AG10803 (cell line): ENCODE measurements at regions not wholly inside any gene's neighbourhood (a gene's known extent, or its start where the extent isn't known, plus 50 kb on each side); places are given as distances from the start of the nearest gene placed in this dataset.

Experiments used
- DNase-seq: peaks from one replicate; pipeline ENCODE4 v3.0.0; 2010; ENCODE audit warnings: low read depth
- H3K4me3 ChIP-seq: 2 replicates; pipeline ENCODE4 v1.5.1; 2011; ENCODE audit warnings: mild to moderate bottlenecking, low read length, control low read depth
- CTCF ChIP-seq: conservative IDR thresholded peaks from 2 replicates; pipeline ENCODE4 v1.5.1; 2011; ENCODE audit warnings: mild to moderate bottlenecking, low read length, control low read depth, inconsistent platforms

GRCh38 chr5:33059081-33059480 is 348.0 kb downstream of the NPR3 start:
- no peak overlapping the region for H3K4me3 ChIP-seq
- no peak for DNase-seq

DNA sequence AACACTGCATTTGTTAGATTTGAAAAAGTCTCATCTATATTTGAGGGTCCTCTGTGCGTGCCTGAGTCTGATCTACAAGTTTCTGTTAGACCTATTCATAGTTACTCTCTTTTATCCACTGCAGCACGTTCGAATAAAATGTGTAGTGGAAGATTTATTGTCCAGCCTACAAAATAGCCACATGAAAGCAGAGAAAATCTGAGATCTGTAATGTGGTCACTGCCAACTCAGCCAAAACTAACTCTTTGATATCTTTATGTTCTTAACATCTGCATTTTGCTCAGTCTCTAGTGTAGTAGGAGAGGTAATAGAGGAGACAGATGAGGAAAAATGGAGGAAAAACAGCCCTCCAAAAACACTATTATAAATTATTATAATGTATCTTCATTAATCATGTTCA is 354.0 kb downstream of the NPR3 start:
- H3K4me3 ChIP-seq: no peak overlapping the region
- no peak for TF ChIP-seq CTCF
- no peak for DNase-seq

More at GRCh38 chr5:33059081-33059480, 348.0 kb downstream of the NPR3 start:
- TF ChIP-seq CTCF: no peak

DNA sequence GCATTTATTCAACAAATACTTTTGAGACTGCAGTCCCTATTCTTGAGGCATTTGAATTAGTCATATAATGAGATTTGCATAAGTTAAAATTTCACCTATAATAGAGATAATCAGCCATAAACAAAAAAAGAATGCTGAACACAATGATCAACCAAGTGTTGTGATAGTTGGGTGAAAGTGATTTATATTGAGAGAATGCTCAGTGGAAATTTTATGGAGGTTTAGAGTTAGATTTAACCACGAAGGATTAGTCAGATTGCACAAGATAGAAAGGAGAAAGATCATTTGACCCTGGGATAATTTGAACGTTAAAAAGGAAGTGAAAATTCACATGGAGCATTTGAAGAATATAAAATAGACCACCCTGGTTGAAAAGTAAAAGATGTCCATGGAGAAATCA is 356.2 kb downstream of the NPR3 start:
- TF ChIP-seq CTCF: no peak
- no peak overlapping the region for H3K4me3 ChIP-seq
- DNase-seq: no peak

DNA sequence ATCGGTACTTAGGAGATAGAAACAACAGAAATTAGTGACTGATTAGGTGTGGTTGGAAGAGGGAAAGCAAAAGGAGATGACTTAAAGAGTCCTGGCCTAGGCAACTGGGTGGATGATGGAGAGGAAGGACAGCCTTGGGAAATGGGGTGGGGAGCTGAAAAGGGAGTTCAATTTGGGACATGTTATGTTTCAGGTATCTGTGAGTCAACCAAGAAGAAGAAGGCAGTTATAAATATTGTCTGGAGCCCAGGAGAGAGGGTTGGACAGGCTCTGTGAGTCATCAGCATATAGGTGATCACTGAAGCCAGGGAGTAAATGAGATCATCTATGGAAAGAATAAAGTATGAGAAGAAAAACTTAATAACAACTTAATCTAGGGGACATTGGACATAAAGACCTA is 357.7 kb downstream of the NPR3 start:
- H3K4me3 ChIP-seq: no peak overlapping the region
- DNase-seq: no peak
- TF ChIP-seq CTCF: no peak

DNA sequence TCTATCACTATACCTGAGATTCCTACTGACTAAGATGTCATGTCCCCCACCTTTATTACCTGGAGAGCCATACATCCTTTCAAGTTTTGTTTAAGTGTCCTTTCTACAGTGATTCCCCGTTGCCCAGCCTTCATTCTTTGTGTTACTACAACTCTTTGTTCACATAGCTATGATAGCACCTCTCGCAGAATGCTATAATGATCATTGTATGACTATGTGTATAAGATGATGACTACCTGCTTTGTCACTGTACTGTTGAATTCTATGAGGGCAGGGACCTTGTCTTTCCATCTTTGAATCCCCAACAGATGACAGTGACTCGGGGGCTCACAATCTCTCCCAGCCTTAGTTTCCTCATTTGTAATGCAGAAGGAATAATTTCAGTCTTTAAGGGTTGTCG is 361.2 kb downstream of the NPR3 start:
- no peak for DNase-seq
- TF ChIP-seq CTCF: no peak
- H3K4me3 ChIP-seq: no peak overlapping the region

GRCh38 chr5:33072726-33073125 is 361.6 kb downstream of the NPR3 start:
- no peak for DNase-seq
- no peak overlapping the region for H3K4me3 ChIP-seq
- TF ChIP-seq CTCF: no peak

DNA sequence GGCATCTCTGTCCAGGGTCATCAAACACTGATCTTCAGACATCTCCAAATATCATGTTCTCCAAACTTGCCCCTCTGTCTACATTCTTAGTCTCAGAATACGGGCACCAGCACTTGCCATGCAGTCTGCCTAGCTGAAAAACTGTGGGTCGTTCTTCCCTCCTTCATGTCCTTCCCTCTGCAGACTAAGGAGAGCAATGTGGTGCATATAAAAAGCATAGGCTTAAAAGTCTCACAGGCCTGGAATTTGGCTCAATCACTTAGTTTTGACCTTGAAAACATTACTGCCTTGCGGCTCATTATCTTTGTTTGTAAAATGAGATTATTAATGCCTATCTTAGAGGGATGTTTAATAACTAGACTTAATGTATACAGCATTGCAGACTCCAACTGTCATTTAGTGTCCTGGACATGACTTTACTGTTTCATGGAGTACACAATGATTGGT is 362.8 kb downstream of the NPR3 start:
- TF ChIP-seq CTCF: no peak
- no peak for DNase-seq
- no peak overlapping the region for H3K4me3 ChIP-seq
